SK-N-SH (cell line): ENCODE measurements at regions not wholly inside any gene's neighbourhood (a gene's known extent, or its start where the extent isn't known, plus 50 kb on each side); places are given as distances from the start of the nearest gene placed in this dataset.

Source experiments
- CTCF ChIA-PET: fragments of 300-600, 350-600 bp; formaldehyde crosslinking; extraction: SDS; loops from one replicate; lab custom pipeline; 2021; lab: Yijun Ruan, JAX
- POLR2A ChIA-PET: fragments of 350-600 bp; sonication (Branson Sonifier 250); formaldehyde crosslinking; extraction: SDS; loops from one replicate; lab custom pipeline; 2020; ENCODE audit warnings: antibody characterized with exemption, inconsistent platforms; lab: Yijun Ruan, JAX
- DNase-seq: peaks from one replicate; pipeline ENCODE4 v3.0.0; 2012
- H2AFZ ChIP-seq: fragments of 200-600 bp; sonication (generic); 2 replicates; pipeline ENCODE4 v1.8.1; 2016; ENCODE audit warnings: antibody characterized with exemption, mild to moderate bottlenecking, low read depth
- H3F3A ChIP-seq: fragments of 200-600 bp; sonication (generic); replicated peaks from 2 replicates; pipeline ENCODE3; 2016; ENCODE audit warnings: antibody characterized with exemption, mild to moderate bottlenecking; ENCODE audit not compliant: insufficient read depth
- H3K27ac ChIP-seq, 2 experiments: fragments of 200-500 bp in 1 of 2; fragments of 200-600 bp in 1 of 2; sonication (Bioruptor generic) in 1 of 2; sonication (generic), shearing (Covaris generic) in 1 of 2; 2 replicates each; pipeline versions ENCODE4 v1.5.1 to v1.6.1; 2014 to 2016; ENCODE audit warnings: low read depth in 2 of 2, inconsistent platforms in 1 of 2, low read length in 1 of 2, mild to moderate bottlenecking in 1 of 2, mixed read lengths in 1 of 2
- H3K27me3 ChIP-seq: fragments of 200-600 bp; sonication (generic), shearing (Covaris generic); 2 replicates; pipeline ENCODE4 v1.6.1; 2016; ENCODE audit warnings: mixed run types; ENCODE audit not compliant: insufficient read depth
- H3K36me3 ChIP-seq, 2 experiments: fragments of 200-500 bp in 1 of 2; fragments of 200-600 bp in 1 of 2; sonication (Bioruptor generic) in 1 of 2; sonication (generic) in 1 of 2; replicated peaks in 1 of 2; 2 replicates each; pipeline versions ENCODE3 to v1.5.1; 2014 to 2016; ENCODE audit warnings: low read length in 1 of 2, mild to moderate bottlenecking in 1 of 2; ENCODE audit not compliant: insufficient read depth in 2 of 2, control insufficient read depth in 1 of 2
- H3K4me1 ChIP-seq, 2 experiments: fragments of 200-500 bp in 1 of 2; fragments of 200-600 bp in 1 of 2; sonication (Bioruptor generic) in 1 of 2; sonication (generic), shearing (Covaris generic) in 1 of 2; 2 replicates each; pipeline versions ENCODE4 v1.5.1 to v1.6.1; 2014 to 2016; ENCODE audit warnings: low read depth in 1 of 2, low read length in 1 of 2, mixed run types in 1 of 2; ENCODE audit not compliant: insufficient read depth in 2 of 2, control insufficient read depth in 1 of 2
- H3K4me2 ChIP-seq: fragments of 200-600 bp; sonication (generic), shearing (Covaris generic); 2 replicates; pipeline ENCODE4 v1.6.1; 2017; ENCODE audit warnings: mixed run types
- H3K4me3 ChIP-seq, 2 experiments: fragments of 200-500 bp in 1 of 2; fragments of 200-600 bp in 1 of 2; sonication (Bioruptor generic) in 1 of 2; sonication (generic), shearing (Covaris generic) in 1 of 2; 2 replicates each; pipeline versions ENCODE4 v1.5.1 to v1.8.1; 2014 to 2016; ENCODE audit warnings: low read depth in 2 of 2, inconsistent platforms in 1 of 2, low read length in 1 of 2, mild to moderate bottlenecking in 1 of 2, mixed read lengths in 1 of 2, moderate library complexity in 1 of 2
- H3K79me2 ChIP-seq: fragments of 200-600 bp; sonication (generic); 2 replicates; pipeline ENCODE4 v1.8.1; 2017; ENCODE audit warnings: mild to moderate bottlenecking; ENCODE audit not compliant: insufficient read depth
- H3K9ac ChIP-seq: fragments of 200-600 bp; sonication (generic); 2 replicates; pipeline ENCODE4 v1.6.1; 2017; ENCODE audit warnings: mixed run types
- H3K9me2 ChIP-seq: fragments of 200-600 bp; sonication (generic); 2 replicates; pipeline ENCODE4 v1.6.1; 2017; ENCODE audit warnings: mixed run types
- H3K9me3 ChIP-seq: fragments of 200-600 bp; sonication (generic); 2 replicates; pipeline ENCODE4 v1.6.1; 2017; ENCODE audit warnings: mixed run types, mild to moderate bottlenecking, moderate library complexity
- H4K20me1 ChIP-seq: fragments of 200-600 bp; sonication (generic); 2 replicates; pipeline ENCODE4 v1.6.1; 2017; ENCODE audit warnings: mild to moderate bottlenecking, mixed run types; ENCODE audit not compliant: insufficient read depth
- EP300 ChIP-seq, 2 experiments: IDR thresholded peaks; 2 replicates each; pipeline versions ENCODE4 v1.4.0 to v1.6.1; 2012; ENCODE audit warnings: borderline replicate concordance in 1 of 2, low read depth in 1 of 2, low read length in 1 of 2
- FOXJ3 ChIP-seq: sonication (generic); formaldehyde crosslinking; IDR thresholded peaks from 2 replicates; pipeline ENCODE4 v1.5.1; 2020; ENCODE audit warnings: mild to moderate bottlenecking, missing genetic modification reagents
- GABPA ChIP-seq: IDR thresholded peaks from 2 replicates; pipeline ENCODE4 v1.4.0; 2012; ENCODE audit warnings: low read depth, mild to moderate bottlenecking
- GATA2 ChIP-seq: sonication (generic); formaldehyde crosslinking; IDR thresholded peaks from 2 replicates; pipeline ENCODE4 v1.5.0; 2020; ENCODE audit warnings: mild to moderate bottlenecking, missing genetic modification reagents
- MXI1 ChIP-seq: IDR thresholded peaks from 2 replicates; pipeline ENCODE4 v1.6.1; 2012; ENCODE audit warnings: mild to moderate bottlenecking, low read depth, low read length, improper control_type of control experiment
- NFIC ChIP-seq: IDR thresholded peaks from 2 replicates; pipeline ENCODE4 v1.4.0; 2012; ENCODE audit warnings: borderline replicate concordance
- RFX5 ChIP-seq: IDR thresholded peaks from 2 replicates; pipeline ENCODE4 v1.6.1; 2012; ENCODE audit warnings: mild to moderate bottlenecking, improper control_type of control experiment, low read length
- TCF12 ChIP-seq: IDR thresholded peaks from 2 replicates; pipeline ENCODE4 v1.4.0; 2012
- TEAD4 ChIP-seq: IDR thresholded peaks from 2 replicates; pipeline ENCODE4 v1.4.0; 2012; ENCODE audit warnings: mild to moderate bottlenecking, borderline replicate concordance; ENCODE audit not compliant: insufficient read depth
- USF1 ChIP-seq: IDR thresholded peaks from 2 replicates; pipeline ENCODE4 v1.4.0; 2012; ENCODE audit warnings: low read depth, borderline replicate concordance
- USF2 ChIP-seq: fragments of 150-350 bp; IDR thresholded peaks from 2 replicates; pipeline ENCODE4 v1.6.1; 2017; ENCODE audit warnings: antibody characterized with exemption, low read length, low read depth, borderline replicate concordance
- YY1 ChIP-seq: IDR thresholded peaks from 2 replicates; pipeline ENCODE4 v1.4.0; 2012; ENCODE audit warnings: low read depth, mild to moderate bottlenecking
- WGBS: methylation state at CpG from one replicate; pipeline ENCODE4 v1.1.6; 2017; ENCODE audit warnings: low lambda C conversion rate; 5-methylcytosine and 5-hydroxymethylcytosine counted together
- TF ChIP-seq, protein P1 (sequence below): IDR thresholded peaks from 2 replicates; pipeline ENCODE4 v1.6.1; 2012; ENCODE audit warnings: mild to moderate bottlenecking, low read depth, low read length, moderate library complexity
- TF ChIP-seq, protein P2 (sequence below): IDR thresholded peaks from 2 replicates; pipeline ENCODE4; 2012

DNA sequence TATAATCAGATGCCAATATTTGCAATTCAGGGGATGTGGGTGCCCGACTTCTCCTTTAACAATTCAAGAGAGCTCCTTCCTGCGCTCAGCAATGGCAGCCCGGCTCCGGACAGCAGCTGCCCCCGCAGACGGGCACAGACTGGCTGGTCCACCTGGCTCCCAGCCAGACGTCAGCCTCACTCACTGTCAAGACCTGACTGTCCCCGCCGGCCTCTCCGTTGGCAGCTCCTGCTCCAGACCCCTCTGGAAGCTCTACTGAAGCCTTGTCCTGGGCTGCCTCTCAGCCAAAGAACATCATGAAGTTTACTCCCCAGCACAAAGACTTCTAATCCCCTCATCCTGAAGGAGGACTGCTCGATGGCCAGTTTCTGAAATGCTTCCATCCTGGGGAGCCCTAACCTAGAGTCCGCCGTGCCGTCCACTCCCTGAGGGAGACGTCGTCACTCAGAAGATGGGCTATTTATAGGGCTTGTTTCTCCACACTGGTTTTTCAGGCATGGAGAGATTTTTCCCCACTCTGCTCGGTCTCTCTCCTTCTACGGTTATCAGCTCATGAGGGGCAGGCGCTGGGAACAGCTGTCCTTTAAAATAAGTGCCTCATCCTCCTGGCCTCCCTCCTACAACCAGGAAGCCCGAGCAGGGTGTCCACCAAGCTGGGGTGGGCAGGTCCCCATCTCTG, 126.2 kb downstream of the RFLNA start:
- no peak overlapping the region for H2AFZ ChIP-seq
- H3K36me3 ChIP-seq: peaks cover 28 to 57% of the 10 kb centered on the region in 2 experiments

DNA sequence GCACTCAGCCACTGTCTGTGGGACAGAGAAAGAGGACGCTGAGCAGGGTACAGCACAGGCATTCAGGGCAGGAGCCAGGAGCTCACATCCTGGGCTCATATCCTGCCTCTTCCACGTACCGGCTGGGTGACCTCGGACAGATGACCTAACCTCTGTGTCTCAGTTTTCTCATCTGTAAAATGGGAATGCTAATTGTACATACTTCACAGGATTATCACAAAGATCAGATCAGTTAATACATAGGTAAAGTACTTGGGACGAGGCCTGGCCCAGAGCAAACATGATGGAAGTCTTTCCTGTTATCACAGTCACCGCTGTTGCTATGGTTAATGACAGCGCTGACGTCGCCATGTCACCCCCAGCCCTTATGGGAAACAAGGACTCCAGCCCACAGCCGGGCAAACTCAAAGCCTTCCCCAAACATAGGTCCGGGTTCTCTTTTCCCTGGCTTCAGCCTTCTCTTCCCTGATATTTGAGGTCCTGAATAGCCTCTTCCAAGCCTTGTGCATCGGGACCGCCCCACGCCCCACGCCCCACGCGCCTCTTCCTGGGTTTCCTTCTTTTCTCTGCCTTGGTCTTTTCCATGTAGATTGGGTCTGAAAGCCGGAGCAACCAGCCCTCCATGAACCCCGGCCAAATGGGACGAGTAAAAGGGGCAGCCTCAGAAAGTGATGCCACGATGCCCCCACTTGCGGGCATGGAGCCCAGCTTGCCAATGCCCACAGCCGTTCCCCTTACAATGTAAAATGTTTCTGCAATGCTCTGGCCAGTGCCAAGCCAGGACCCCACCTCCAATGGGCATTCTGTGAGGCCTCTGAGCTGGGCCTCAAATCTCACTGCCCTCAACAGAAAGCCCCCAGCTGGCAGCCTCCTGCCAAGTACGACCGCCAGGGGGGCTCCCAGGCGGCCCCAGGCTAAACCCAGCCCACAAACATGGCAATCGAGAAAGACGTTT, 125.4 kb downstream of the RFLNA start:
- CTCF ChIA-PET: interaction anchor here (0.8 to 5.9 kb wide), 7 partner anchors 8 to 347 kb away, joined by 3 to 36 read pairs (median 4); no protein-coding TSS in a partner anchor
- WGBS: 97% methylated on average over 28 of the region's 28 CpGs
- POLR2A ChIA-PET: interaction anchor here (1.2 kb wide), 1 partner anchor 98 kb away, joined by 3 read pairs; no protein-coding TSS in a partner anchor
- Histone ChIP-seq H3K9me2 (no peaks in the 10 kb centered on the region), H3K9ac (no peak overlapping the region), H3K4me2 (no peak overlapping the region), H3K27me3 (no peaks in the 10 kb centered on the region), H3K4me3 (no peak overlapping the region), H3K79me2 (peaks cover 61% of the 10 kb centered on the region; the same call in 1 of the 2 replicates), H4K20me1 (no peaks in the 10 kb centered on the region; the same call in 1 of the 2 replicates), H3K9me3 (no peaks in the 10 kb centered on the region), H3F3A (peaks cover 17% of the 10 kb centered on the region), H3K4me1 (peaks cover 17 to 49% of the 10 kb centered on the region in 2 experiments), H3K36me3 (peaks cover 21 to 50% of the 10 kb centered on the region in 2 experiments), H3K27ac (peak overlapping the region in 1 of 2 experiments; percentile 87; a peak in 2 of 4 replicates), H2AFZ (no peak overlapping the region)
- DNase-seq: no peak
- TF ChIP-seq MXI1: no peak
- TF ChIP-seq GATA2 (CRISPR knock-in tag): no peak
- TF ChIP-seq FOXJ3: no peak
- no peak for TF ChIP-seq TEAD4
- TF ChIP-seq RFX5: no peak
- TF ChIP-seq TCF12: no peak
- TF ChIP-seq USF1: no peak
- no peak for TF ChIP-seq EP300 (IDR thresholded peaks at IDR 0.05; ENCODE audit: borderline replicate concordance in 1 of 2, low read depth in 1 of 2, low read length in 1 of 2)
- TF ChIP-seq, protein P1, sequence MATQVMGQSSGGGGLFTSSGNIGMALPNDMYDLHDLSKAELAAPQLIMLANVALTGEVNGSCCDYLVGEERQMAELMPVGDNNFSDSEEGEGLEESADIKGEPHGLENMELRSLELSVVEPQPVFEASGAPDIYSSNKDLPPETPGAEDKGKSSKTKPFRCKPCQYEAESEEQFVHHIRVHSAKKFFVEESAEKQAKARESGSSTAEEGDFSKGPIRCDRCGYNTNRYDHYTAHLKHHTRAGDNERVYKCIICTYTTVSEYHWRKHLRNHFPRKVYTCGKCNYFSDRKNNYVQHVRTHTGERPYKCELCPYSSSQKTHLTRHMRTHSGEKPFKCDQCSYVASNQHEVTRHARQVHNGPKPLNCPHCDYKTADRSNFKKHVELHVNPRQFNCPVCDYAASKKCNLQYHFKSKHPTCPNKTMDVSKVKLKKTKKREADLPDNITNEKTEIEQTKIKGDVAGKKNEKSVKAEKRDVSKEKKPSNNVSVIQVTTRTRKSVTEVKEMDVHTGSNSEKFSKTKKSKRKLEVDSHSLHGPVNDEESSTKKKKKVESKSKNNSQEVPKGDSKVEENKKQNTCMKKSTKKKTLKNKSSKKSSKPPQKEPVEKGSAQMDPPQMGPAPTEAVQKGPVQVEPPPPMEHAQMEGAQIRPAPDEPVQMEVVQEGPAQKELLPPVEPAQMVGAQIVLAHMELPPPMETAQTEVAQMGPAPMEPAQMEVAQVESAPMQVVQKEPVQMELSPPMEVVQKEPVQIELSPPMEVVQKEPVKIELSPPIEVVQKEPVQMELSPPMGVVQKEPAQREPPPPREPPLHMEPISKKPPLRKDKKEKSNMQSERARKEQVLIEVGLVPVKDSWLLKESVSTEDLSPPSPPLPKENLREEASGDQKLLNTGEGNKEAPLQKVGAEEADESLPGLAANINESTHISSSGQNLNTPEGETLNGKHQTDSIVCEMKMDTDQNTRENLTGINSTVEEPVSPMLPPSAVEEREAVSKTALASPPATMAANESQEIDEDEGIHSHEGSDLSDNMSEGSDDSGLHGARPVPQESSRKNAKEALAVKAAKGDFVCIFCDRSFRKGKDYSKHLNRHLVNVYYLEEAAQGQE: no peak
- no peak for TF ChIP-seq GABPA
- no peak for TF ChIP-seq NFIC
- no peak for TF ChIP-seq YY1

More for the DNA sequence above, 126.2 kb downstream of the RFLNA start:
- no peaks in the 10 kb centered on the region for H3K27me3 ChIP-seq
- H4K20me1 ChIP-seq: no peaks in the 10 kb centered on the region; the same call in 1 of the 2 replicates
- TF ChIP-seq USF2: no peak
- TF ChIP-seq, protein P2, sequence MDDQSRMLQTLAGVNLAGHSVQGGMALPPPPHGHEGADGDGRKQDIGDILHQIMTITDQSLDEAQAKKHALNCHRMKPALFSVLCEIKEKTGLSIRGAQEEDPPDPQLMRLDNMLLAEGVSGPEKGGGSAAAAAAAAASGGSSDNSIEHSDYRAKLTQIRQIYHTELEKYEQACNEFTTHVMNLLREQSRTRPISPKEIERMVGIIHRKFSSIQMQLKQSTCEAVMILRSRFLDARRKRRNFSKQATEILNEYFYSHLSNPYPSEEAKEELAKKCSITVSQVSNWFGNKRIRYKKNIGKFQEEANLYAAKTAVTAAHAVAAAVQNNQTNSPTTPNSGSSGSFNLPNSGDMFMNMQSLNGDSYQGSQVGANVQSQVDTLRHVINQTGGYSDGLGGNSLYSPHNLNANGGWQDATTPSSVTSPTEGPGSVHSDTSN: no peak
- TF ChIP-seq NFIC: no peak
- TF ChIP-seq EP300 (IDR thresholded peaks at IDR 0.05; ENCODE audit: borderline replicate concordance in 1 of 2, low read depth in 1 of 2, low read length in 1 of 2): peak in 1 of 2 experiments; percentile 31; a peak in 1 of 4 replicates
- 85% methylated on average over 12 of the region's 20 CpGs for WGBS
- peaks cover 17% of the 10 kb centered on the region for H3F3A ChIP-seq
- peak; percentile 90 for DNase-seq
- H3K9me2 ChIP-seq: no peaks in the 10 kb centered on the region
- H3K4me1 ChIP-seq: peaks cover 17 to 52% of the 10 kb centered on the region in 2 experiments
- H3K4me3 ChIP-seq: no peak overlapping the region
- H3K9ac ChIP-seq: no peak overlapping the region
- POLR2A ChIA-PET: interaction anchor here (1.2 kb wide), 2 partner anchors 51 to 98 kb away, joined by 3 read pairs; no protein-coding TSS in a partner anchor
- peak overlapping the region; percentile 87 to 99; a peak in 3 of 4 replicates for H3K27ac ChIP-seq
- no peak overlapping the region; the same call in 1 of the 2 replicates for H3K4me2 ChIP-seq
- CTCF ChIA-PET: interaction anchor here (0.8 to 5.9 kb wide), 7 partner anchors 9 to 351 kb away, joined by 3 to 36 read pairs (median 4); no protein-coding TSS in a partner anchor
- peaks cover 60% of the 10 kb centered on the region; the same call in 1 of the 2 replicates for H3K79me2 ChIP-seq
- no peaks in the 10 kb centered on the region for H3K9me3 ChIP-seq
